Neural cell (in vitro differentiated cells): ENCODE measurements at regions not wholly inside any gene's neighbourhood (a gene's known extent, or its start where the extent isn't known, plus 50 kb on each side); places are given as distances from the start of the nearest gene placed in this dataset.

Experiments used
- EZH2 ChIP-seq: fragments of 200-600, 300-800 bp; shearing (Covaris generic), sonication (generic); IDR thresholded peaks from 2 replicates; pipeline ENCODE4 v1.6.1; 2014; ENCODE audit warnings: antibody characterized with exemption, low read length, borderline replicate concordance, mild to moderate bottlenecking; ENCODE audit not compliant: insufficient read depth, poor library complexity, severe bottlenecking
- POLR2AphosphoS5 ChIP-seq: IDR thresholded peaks from 2 replicates; pipeline ENCODE4 v1.6.1; 2012
- RAD21 ChIP-seq: fragments of 450-650 bp; conservative IDR thresholded peaks from 2 replicates; pipeline ENCODE4 v1.6.1; 2014; ENCODE audit warnings: antibody characterized with exemption, mild to moderate bottlenecking, moderate library complexity
- TF ChIP-seq, protein P1 (sequence below): fragments of 450-650 bp; IDR thresholded peaks from 2 replicates; pipeline ENCODE4 v1.5.1; 2014; ENCODE audit warnings: antibody characterized with exemption, mild to moderate bottlenecking, moderate library complexity; ENCODE audit not compliant: poor library complexity, severe bottlenecking

DNA sequence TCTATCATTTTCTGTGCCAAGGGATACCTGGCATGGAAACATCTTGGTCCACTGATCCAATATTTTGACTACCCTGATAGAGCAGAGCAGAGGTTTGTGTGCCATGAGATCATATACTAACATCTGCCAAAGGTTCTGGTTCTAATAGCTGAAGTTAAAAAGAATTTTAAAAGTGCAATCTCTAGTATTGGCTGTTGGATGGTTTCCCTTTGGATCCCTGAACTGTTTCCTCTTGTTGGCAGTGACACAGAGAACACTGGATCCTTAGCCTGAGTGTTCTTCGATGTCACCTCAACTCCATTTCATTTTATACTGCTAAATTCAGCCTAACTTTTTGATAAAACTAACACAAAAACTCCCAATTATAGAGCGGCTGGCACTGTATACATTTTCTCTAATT is 169.3 kb upstream of the FBXO11 start:
- TF ChIP-seq POLR2AphosphoS5 (no peak), EZH2 (no peak), RAD21 (no peak)
- TF ChIP-seq, protein P1, sequence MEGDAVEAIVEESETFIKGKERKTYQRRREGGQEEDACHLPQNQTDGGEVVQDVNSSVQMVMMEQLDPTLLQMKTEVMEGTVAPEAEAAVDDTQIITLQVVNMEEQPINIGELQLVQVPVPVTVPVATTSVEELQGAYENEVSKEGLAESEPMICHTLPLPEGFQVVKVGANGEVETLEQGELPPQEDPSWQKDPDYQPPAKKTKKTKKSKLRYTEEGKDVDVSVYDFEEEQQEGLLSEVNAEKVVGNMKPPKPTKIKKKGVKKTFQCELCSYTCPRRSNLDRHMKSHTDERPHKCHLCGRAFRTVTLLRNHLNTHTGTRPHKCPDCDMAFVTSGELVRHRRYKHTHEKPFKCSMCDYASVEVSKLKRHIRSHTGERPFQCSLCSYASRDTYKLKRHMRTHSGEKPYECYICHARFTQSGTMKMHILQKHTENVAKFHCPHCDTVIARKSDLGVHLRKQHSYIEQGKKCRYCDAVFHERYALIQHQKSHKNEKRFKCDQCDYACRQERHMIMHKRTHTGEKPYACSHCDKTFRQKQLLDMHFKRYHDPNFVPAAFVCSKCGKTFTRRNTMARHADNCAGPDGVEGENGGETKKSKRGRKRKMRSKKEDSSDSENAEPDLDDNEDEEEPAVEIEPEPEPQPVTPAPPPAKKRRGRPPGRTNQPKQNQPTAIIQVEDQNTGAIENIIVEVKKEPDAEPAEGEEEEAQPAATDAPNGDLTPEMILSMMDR: no peak
